ENCODE measurements at regions not wholly inside any gene's neighbourhood (a gene's known extent, or its start where the extent isn't known, plus 50 kb on each side); places are given as distances from the start of the nearest gene placed in this dataset.

DNA sequence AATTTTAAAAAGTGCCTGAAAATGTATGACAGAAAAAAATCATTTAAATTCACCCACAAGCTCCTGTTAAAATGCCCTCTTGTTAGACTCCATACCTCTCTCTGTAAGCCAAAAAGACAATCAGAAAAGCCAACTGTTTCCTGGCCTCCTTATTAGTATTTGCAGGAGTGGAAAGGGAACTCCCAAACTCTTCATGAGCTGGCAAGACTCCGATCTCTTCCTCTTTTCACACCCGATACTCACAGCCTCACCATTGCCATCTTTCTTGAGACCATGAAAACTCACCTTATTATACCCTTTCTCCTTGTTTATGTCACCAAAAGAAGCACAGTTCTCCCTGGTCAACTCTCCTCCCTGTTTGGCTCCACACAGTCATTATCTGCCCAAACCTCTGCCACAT is 197.8 kb downstream of the DMAC1 start:
- 81 to 92% methylated on average over 2 of the region's 2 CpGs for WGBS, 2 donors
- H3K4me3 ChIP-seq (ENCODE audit: low read depth in 1 of 2, low read length in 2 of 2): no peak overlapping the region
- no peaks in the 10 kb centered on the region for H3K36me3 ChIP-seq (ENCODE audit: control insufficient read depth in 2 of 2, insufficient read depth in 2 of 2, low read length in 1 of 2)
- H3K9me3 ChIP-seq (ENCODE audit: control insufficient read depth in 2 of 2, insufficient read depth in 1 of 2, low read depth in 1 of 2, low read length in 1 of 2): no peaks in the 10 kb centered on the region
- no peaks in the 10 kb centered on the region for H3K4me1 ChIP-seq (ENCODE audit: control insufficient read depth in 2 of 2, insufficient read depth in 2 of 2, low read length in 1 of 2)
- H3K27ac ChIP-seq (ENCODE audit: low read depth in 2 of 2, low read length in 1 of 2): no peak overlapping the region
- H3K27me3 ChIP-seq (ENCODE audit: control insufficient read depth in 1 of 2, insufficient read depth in 2 of 2, low read length in 2 of 2): no peaks in the 10 kb centered on the region

DNA sequence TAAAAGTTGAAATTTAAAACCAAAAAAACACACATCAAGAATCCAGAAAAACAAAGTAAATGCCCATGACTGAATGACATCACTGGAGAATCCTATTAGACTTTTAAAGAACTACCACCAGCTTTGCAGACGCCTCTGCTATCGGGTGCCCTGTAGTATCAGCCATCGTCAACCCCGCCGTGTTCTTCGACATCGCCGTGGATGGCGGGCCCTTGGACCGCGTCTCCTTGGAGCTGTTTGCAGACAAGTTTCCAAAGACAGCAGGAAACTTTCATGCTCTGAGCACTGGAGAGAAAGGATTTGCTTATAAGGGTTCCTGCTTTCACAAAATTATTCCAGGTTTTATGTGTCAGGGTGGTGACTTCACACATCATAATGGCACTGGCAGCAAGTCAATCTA is 201.9 kb downstream of the DMAC1 start:
- 98 to 99% methylated on average over 11 of the region's 11 CpGs for WGBS, 2 donors
- H3K27ac ChIP-seq (ENCODE audit: low read depth in 2 of 2, low read length in 1 of 2): no peak overlapping the region
- no peaks in the 10 kb centered on the region for H3K27me3 ChIP-seq (ENCODE audit: control insufficient read depth in 1 of 2, insufficient read depth in 2 of 2, low read length in 2 of 2)
- no peaks in the 10 kb centered on the region for H3K4me1 ChIP-seq (ENCODE audit: control insufficient read depth in 2 of 2, insufficient read depth in 2 of 2, low read length in 1 of 2)
- H3K4me3 ChIP-seq (ENCODE audit: low read depth in 1 of 2, low read length in 2 of 2): no peak overlapping the region
- H3K36me3 ChIP-seq (ENCODE audit: control insufficient read depth in 2 of 2, insufficient read depth in 2 of 2, low read length in 1 of 2): no peaks in the 10 kb centered on the region
- H3K9me3 ChIP-seq (ENCODE audit: control insufficient read depth in 2 of 2, insufficient read depth in 1 of 2, low read depth in 1 of 2, low read length in 1 of 2): no peaks in the 10 kb centered on the region

DNA sequence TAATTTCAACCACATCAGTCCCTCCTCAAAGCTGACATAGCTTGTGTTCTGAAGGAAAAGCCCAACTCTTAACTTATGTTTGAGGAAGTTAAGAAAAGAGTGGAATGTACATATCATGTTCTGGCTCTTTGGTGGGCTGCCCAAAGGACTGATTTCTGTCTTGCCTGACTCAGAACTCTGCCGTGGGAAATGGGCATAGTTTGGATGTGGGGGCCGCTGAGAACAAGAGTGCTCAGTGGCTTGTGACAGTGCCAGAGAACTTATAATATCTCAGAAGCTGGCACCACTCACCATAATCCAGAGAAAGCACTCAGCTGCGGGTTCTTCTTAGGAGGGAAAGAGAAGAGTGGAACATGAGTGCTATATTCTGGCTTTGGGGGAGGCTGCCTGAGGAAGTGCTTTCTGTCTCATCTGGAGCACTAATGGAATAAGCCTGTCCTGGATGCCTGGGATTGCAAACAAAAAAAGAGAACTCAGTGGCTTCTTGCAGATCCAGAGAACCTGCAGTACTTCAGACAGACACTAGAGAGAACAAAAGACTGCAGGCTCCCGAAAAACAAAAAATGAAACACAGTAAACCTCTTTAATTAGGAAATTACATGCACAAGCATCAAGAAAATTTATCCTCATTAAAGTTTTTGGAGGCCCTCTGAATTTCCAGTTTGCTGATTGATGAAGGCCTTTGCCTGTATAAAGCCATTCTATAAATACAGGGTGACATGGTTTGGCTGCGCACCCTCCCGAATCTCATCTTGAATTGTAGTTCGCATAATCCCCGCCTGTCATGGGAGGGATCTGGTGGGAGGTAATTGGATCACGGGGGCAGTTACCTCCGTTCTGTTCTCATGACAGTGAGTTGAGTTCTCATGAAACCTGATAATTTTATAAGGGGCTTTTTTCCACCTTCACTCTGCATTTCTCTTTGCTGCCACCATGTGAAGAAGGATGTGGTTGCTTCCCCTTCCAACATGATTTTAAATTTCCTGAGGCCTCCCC is 207.0 kb downstream of the DMAC1 start:
- H3K4me1 ChIP-seq (ENCODE audit: control insufficient read depth in 2 of 2, insufficient read depth in 2 of 2, low read length in 1 of 2): no peaks in the 10 kb centered on the region
- H3K9me3 ChIP-seq (ENCODE audit: control insufficient read depth in 2 of 2, insufficient read depth in 1 of 2, low read depth in 1 of 2, low read length in 1 of 2): no peaks in the 10 kb centered on the region
- H3K27ac ChIP-seq (ENCODE audit: low read depth in 2 of 2, low read length in 1 of 2): no peak overlapping the region
- H3K4me3 ChIP-seq (ENCODE audit: low read depth in 1 of 2, low read length in 2 of 2): no peak overlapping the region
- H3K36me3 ChIP-seq (ENCODE audit: control insufficient read depth in 2 of 2, insufficient read depth in 2 of 2, low read length in 1 of 2): no peaks in the 10 kb centered on the region
- WGBS, 2 donors: 72 to 79% methylated on average over 10 of the region's 10 CpGs
- H3K27me3 ChIP-seq (ENCODE audit: control insufficient read depth in 1 of 2, insufficient read depth in 2 of 2, low read length in 2 of 2): no peaks in the 10 kb centered on the region

DNA sequence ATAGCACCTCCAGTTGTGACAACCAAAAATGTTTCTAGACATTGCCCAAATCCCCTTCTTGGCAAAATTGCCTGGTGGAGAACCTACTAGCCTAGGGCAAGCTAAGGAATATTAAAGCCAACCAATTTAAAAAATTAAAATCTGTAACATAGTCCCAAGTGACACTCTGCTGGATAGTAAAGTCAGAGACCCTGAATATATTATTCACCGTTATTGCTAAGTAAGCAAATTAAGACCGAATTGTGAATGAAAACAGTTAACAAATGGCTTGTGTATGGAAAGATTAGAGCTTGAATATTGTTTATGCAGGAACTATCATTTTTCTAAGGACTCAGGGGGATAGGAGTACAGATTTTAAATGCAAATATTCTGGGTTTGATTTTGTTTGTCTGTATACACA is 208.1 kb downstream of the DMAC1 start:
- H3K27ac ChIP-seq (ENCODE audit: low read depth in 2 of 2, low read length in 1 of 2): no peak overlapping the region
- no peaks in the 10 kb centered on the region for H3K4me1 ChIP-seq (ENCODE audit: control insufficient read depth in 2 of 2, insufficient read depth in 2 of 2, low read length in 1 of 2)
- 81 to 88% methylated on average over 2 of the region's 2 CpGs for WGBS, 2 donors
- no peaks in the 10 kb centered on the region for H3K9me3 ChIP-seq (ENCODE audit: control insufficient read depth in 2 of 2, insufficient read depth in 1 of 2, low read depth in 1 of 2, low read length in 1 of 2)
- H3K27me3 ChIP-seq (ENCODE audit: control insufficient read depth in 1 of 2, insufficient read depth in 2 of 2, low read length in 2 of 2): no peaks in the 10 kb centered on the region
- no peaks in the 10 kb centered on the region for H3K36me3 ChIP-seq (ENCODE audit: control insufficient read depth in 2 of 2, insufficient read depth in 2 of 2, low read length in 1 of 2)
- no peak overlapping the region for H3K4me3 ChIP-seq (ENCODE audit: low read depth in 1 of 2, low read length in 2 of 2)

DNA sequence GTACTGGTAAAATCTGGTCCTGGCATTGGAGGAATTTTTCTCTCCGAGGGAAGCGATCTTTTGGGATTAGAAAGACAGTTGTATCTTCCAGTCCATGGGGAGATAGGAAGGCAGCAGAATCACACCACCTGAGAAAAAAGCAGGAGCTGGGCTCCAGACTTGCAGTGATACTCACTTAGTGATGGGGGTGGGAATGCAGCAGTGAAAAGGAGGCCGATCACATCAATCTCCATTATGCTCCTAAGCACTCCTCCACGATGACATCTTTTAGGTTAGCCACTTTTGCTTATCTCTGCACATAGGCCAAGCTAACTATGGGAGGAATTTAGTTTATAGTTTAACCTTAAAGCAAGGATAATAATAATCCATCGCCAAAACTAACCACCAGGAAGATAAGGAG is 219.0 kb downstream of the DMAC1 start:
- H3K27ac ChIP-seq (ENCODE audit: low read depth in 2 of 2, low read length in 1 of 2): no peak overlapping the region
- no peaks in the 10 kb centered on the region for H3K36me3 ChIP-seq (ENCODE audit: control insufficient read depth in 2 of 2, insufficient read depth in 2 of 2, low read length in 1 of 2)
- no peaks in the 10 kb centered on the region for H3K4me1 ChIP-seq (ENCODE audit: control insufficient read depth in 2 of 2, insufficient read depth in 2 of 2, low read length in 1 of 2)
- no peaks in the 10 kb centered on the region for H3K27me3 ChIP-seq (ENCODE audit: control insufficient read depth in 1 of 2, insufficient read depth in 2 of 2, low read length in 2 of 2)
- no peak overlapping the region for H3K4me3 ChIP-seq (ENCODE audit: low read depth in 1 of 2, low read length in 2 of 2)
- WGBS, 2 donors: 60 to 71% methylated on average over 5 of the region's 5 CpGs
- H3K9me3 ChIP-seq (ENCODE audit: control insufficient read depth in 2 of 2, insufficient read depth in 1 of 2, low read depth in 1 of 2, low read length in 1 of 2): peaks cover 0 to 2% of the 10 kb centered on the region in 2 donors

DNA sequence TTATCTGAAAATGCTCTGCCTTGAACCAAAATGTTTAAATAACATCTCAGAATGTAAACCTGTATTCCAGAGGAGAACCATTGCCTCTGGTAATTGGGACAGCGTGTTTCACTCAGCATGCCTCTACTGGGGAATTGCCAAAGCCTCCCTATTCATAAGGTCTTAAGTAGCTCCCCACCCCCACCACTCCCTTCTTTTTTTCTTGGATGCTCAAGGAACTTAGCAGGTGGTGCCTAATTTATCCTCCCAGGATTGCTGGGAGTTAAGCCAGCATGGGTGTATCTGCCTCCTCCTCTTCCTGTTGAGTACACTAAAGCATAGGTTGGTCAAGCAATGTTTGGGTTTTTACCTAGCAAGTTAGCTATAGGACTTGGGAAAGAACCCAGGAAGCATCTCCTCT is 220.2 kb downstream of the DMAC1 start:
- H3K9me3 ChIP-seq (ENCODE audit: control insufficient read depth in 2 of 2, insufficient read depth in 1 of 2, low read depth in 1 of 2, low read length in 1 of 2): peaks cover 0 to 2% of the 10 kb centered on the region in 2 donors
- H3K4me1 ChIP-seq (ENCODE audit: control insufficient read depth in 2 of 2, insufficient read depth in 2 of 2, low read length in 1 of 2): no peaks in the 10 kb centered on the region
- no peaks in the 10 kb centered on the region for H3K36me3 ChIP-seq (ENCODE audit: control insufficient read depth in 2 of 2, insufficient read depth in 2 of 2, low read length in 1 of 2)
- H3K27ac ChIP-seq (ENCODE audit: low read depth in 2 of 2, low read length in 1 of 2): no peak overlapping the region
- 45 to 60% methylated on average over 1 of the region's 1 CpG for WGBS, 2 donors
- H3K27me3 ChIP-seq (ENCODE audit: control insufficient read depth in 1 of 2, insufficient read depth in 2 of 2, low read length in 2 of 2): no peaks in the 10 kb centered on the region
- H3K4me3 ChIP-seq (ENCODE audit: low read depth in 1 of 2, low read length in 2 of 2): no peak overlapping the region

DNA sequence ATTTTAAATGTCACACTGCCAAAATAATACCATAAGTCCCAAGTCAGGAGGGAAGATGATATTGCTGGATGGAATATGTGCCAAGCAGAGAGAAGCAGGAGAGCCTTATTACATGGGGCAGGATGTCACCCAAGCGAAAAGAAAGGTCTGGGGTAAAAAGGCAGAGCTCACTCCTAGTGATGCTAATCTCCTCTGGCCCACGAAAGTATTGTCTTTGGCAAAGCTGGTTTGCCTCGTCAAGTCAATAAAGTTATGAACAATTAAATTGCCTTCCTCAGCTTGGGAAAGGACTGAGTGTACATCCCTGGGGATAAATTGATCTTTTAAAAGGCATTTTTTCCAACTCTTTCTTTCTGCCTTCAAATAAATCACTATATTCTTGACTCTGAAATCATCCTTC is 220.6 kb downstream of the DMAC1 start:
- WGBS, 2 donors: 43 to 47% methylated on average over 3 of the region's 3 CpGs
- no peaks in the 10 kb centered on the region for H3K36me3 ChIP-seq (ENCODE audit: control insufficient read depth in 2 of 2, insufficient read depth in 2 of 2, low read length in 1 of 2)
- no peaks in the 10 kb centered on the region for H3K27me3 ChIP-seq (ENCODE audit: control insufficient read depth in 1 of 2, insufficient read depth in 2 of 2, low read length in 2 of 2)
- H3K4me1 ChIP-seq (ENCODE audit: control insufficient read depth in 2 of 2, insufficient read depth in 2 of 2, low read length in 1 of 2): no peaks in the 10 kb centered on the region
- H3K4me3 ChIP-seq (ENCODE audit: low read depth in 1 of 2, low read length in 2 of 2): no peak overlapping the region
- H3K27ac ChIP-seq (ENCODE audit: low read depth in 2 of 2, low read length in 1 of 2): no peak overlapping the region
- H3K9me3 ChIP-seq (ENCODE audit: control insufficient read depth in 2 of 2, insufficient read depth in 1 of 2, low read depth in 1 of 2, low read length in 1 of 2): peaks cover 0 to 2% of the 10 kb centered on the region in 2 donors

DNA sequence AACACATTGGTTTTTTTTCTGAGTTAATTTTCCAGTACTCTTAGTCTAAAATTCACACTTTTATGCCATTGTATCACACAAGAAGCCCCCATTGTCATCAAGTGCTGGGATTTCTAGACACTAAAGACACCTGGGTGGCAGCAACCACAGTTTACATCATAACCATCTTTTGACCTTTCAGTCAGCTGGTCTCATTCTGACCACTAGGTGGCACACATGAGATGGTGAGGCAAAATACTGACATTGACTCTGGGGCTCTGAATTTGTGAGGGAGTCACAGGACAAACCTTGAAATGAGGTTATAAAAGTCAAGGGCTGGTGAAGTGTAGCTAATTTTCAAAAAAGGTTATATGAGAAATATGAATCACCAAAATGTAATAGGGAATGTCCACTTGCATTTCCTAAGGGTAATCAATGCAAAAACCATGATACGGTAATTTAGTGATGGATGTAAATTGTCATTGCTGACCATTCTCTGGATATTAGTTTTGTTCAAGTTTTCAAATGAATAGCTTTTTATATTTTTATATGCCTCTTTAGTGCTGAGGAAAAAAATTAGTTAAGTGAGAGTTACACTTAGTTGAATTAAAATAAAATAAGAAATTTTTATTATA is 229.4 kb downstream of the DMAC1 start:
- H3K4me1 ChIP-seq (ENCODE audit: control insufficient read depth in 2 of 2, insufficient read depth in 2 of 2, low read length in 1 of 2): no peaks in the 10 kb centered on the region
- no peak overlapping the region for H3K4me3 ChIP-seq (ENCODE audit: low read depth in 1 of 2, low read length in 2 of 2)
- no peaks in the 10 kb centered on the region for H3K9me3 ChIP-seq (ENCODE audit: control insufficient read depth in 2 of 2, insufficient read depth in 1 of 2, low read depth in 1 of 2, low read length in 1 of 2)
- 93 to 98% methylated on average over 1 of the region's 1 CpG for WGBS, 2 donors
- H3K27me3 ChIP-seq (ENCODE audit: control insufficient read depth in 1 of 2, insufficient read depth in 2 of 2, low read length in 2 of 2): no peaks in the 10 kb centered on the region
- H3K27ac ChIP-seq (ENCODE audit: low read depth in 2 of 2, low read length in 1 of 2): no peak overlapping the region
- H3K36me3 ChIP-seq (ENCODE audit: control insufficient read depth in 2 of 2, insufficient read depth in 2 of 2, low read length in 1 of 2): no peaks in the 10 kb centered on the region

DNA sequence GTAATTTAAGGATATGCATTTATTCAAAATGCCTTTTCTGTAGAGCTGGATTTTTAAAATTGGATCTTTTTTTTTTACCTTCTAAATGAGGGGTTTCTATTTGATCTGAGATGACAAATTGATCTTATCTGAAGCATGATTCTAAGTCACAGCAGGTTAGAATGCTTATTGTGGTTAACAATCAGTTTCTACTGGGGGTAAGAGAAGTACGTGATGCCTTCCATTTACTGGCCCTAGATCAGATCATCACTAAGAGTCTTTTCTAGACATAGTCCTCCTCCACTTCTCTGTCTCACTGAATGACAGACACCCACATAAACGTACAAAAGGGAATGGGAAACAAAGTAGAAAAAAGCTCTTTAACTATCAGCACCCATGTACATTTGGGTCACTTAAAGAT is 231.9 kb downstream of the DMAC1 start:
- Histone ChIP-seq H3K27ac (ENCODE audit: low read depth in 2 of 2, low read length in 1 of 2) (no peak overlapping the region), H3K36me3 (ENCODE audit: control insufficient read depth in 2 of 2, insufficient read depth in 2 of 2, low read length in 1 of 2) (no peaks in the 10 kb centered on the region), H3K4me1 (ENCODE audit: control insufficient read depth in 2 of 2, insufficient read depth in 2 of 2, low read length in 1 of 2) (no peaks in the 10 kb centered on the region), H3K9me3 (ENCODE audit: control insufficient read depth in 2 of 2, insufficient read depth in 1 of 2, low read depth in 1 of 2, low read length in 1 of 2) (no peaks in the 10 kb centered on the region), H3K4me3 (ENCODE audit: low read depth in 1 of 2, low read length in 2 of 2) (no peak overlapping the region), H3K27me3 (ENCODE audit: control insufficient read depth in 1 of 2, insufficient read depth in 2 of 2, low read length in 2 of 2) (no peaks in the 10 kb centered on the region)
- WGBS, 2 donors: 68 to 72% methylated on average over 2 of the region's 2 CpGs
